ENCODE measurements at regions not wholly inside any gene's neighbourhood (a gene's known extent, or its start where the extent isn't known, plus 50 kb on each side); places are given as distances from the start of the nearest gene placed in this dataset.

DNA sequence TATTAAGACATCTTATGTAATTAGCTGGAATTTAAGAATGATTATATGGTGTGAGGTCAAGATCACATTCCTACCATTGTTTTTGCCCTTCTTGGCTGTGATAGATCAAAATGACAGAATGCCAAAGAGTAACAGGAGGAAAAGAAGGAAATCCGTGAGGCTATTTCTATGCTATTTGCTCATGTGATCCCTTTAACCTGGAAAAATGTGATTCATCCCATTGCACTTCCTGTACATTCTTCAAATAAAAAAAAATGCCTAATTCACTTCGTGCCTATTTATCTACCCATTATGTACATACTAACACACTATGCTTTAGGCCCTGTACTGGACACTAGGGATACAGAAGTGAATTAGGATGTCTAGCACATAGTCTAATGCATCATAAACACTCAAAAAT is 154.1 kb upstream of the PAPPA start:
- no peaks in the 10 kb centered on the region for H3K27me3 ChIP-seq
- DNase-seq (ENCODE audit: low spot score in 2 of 2), result no peak
- H3K36me3 ChIP-seq, result no peaks in the 10 kb centered on the region
- no peak overlapping the region for H3K27ac ChIP-seq
- 76 to 79% methylated on average over 2 of the region's 2 CpGs for WGBS, 2 donors
- H3K9me3 ChIP-seq, result no peaks in the 10 kb centered on the region
- H3K4me3 ChIP-seq, result no peak overlapping the region
- no peaks in the 10 kb centered on the region for H3K4me1 ChIP-seq
- TF ChIP-seq CTCF (IDR thresholded peaks at IDR 0.05) (no peak), POLR2A (IDR thresholded peaks at IDR 0.05) (no peak), EP300 (IDR thresholded peaks at IDR 0.05) (no peak)

DNA sequence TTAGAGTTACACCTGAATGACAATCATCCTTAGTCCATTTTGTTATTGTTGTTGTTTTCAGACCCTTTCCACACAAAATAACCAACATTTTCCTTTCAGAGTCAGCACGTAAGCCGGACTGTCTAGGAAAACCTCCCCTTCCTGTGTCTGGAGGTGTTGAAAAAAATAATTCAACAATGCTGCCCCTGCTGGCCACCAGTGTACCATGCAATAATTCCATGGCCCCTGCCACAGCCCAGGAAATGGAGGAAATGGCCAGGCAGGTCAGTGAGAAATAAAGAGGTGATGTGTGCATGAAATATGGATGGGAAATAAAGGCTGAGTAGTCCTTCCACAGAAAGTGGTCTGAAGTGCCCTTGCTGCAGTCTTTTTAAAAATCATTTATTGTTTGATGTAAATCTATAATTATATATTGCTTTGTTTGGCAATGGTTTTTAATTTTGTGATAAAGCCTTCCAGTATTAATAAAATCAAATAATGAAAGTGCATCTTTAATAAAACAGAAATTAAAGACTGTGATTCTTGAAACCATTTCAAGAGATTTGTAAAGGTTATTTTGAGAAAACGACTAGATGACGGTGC is 152.8 kb upstream of the PAPPA start:
- Histone ChIP-seq H3K27me3 (no peaks in the 10 kb centered on the region), H3K4me3 (no peak overlapping the region), H3K4me1 (no peaks in the 10 kb centered on the region), H3K9me3 (no peaks in the 10 kb centered on the region), H3K27ac (no peak overlapping the region), H3K36me3 (no peaks in the 10 kb centered on the region)
- WGBS, 2 donors, result 68 to 73% methylated on average over 4 of the region's 4 CpGs
- peak in 3 of 5 experiments; percentile 12 to 22 (median 13) for TF ChIP-seq CTCF (IDR thresholded peaks at IDR 0.05)
- no peak for TF ChIP-seq EP300 (IDR thresholded peaks at IDR 0.05)
- TF ChIP-seq POLR2A (IDR thresholded peaks at IDR 0.05), result no peak
- no peak for DNase-seq (ENCODE audit: low spot score in 2 of 2)

DNA sequence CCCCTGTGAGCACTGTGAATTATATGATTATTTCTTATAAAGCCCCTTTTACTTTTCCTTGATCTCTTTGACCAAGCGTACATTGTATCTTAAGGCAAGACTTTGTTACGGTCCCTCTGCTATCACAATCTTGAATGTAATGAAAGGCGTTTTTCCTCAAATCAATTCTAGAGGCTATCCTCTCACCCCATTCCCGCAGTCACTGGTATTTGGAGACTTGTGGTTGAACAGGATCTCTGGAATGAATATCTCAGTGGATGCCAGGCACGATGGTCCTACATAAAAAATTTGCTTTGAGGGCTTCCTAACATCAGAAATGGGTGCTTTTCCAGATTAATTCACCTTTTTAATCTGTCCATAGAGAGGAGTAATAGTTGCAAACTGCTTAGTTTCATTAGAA is 151.4 kb upstream of the PAPPA start:
- Histone ChIP-seq H3K4me1 (no peaks in the 10 kb centered on the region), H3K27ac (no peak overlapping the region), H3K4me3 (no peak overlapping the region), H3K27me3 (no peaks in the 10 kb centered on the region), H3K36me3 (no peaks in the 10 kb centered on the region), H3K9me3 (no peaks in the 10 kb centered on the region)
- TF ChIP-seq POLR2A (IDR thresholded peaks at IDR 0.05) (no peak), EP300 (IDR thresholded peaks at IDR 0.05) (no peak), CTCF (IDR thresholded peaks at IDR 0.05) (no peak)
- no peak for DNase-seq (ENCODE audit: low spot score in 2 of 2)
- WGBS, 2 donors, result 62 to 66% methylated on average over 5 of the region's 5 CpGs

DNA sequence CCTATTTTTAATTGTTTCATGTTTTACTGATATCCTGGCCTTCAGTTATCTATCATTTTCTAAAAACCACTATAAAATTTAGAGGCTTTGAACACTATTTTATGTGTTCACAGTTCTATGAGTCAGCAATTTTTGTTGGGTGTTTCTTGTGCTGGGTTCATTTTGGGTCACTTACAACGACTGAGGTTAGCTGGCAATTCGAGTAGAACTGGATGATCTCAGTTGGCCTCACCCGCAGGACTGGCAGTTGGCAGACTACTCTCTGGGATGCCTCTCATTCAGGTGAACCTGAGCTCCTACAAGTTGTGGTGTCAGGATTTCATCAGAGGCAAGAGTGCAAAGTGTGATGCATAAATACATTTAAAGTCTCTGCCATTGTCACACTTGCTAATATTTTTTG is 151.0 kb upstream of the PAPPA start:
- WGBS, 2 donors, result 58 to 61% methylated on average over 3 of the region's 3 CpGs
- H3K27ac ChIP-seq, result no peak overlapping the region
- H3K27me3 ChIP-seq, result no peaks in the 10 kb centered on the region
- no peaks in the 10 kb centered on the region for H3K9me3 ChIP-seq
- H3K36me3 ChIP-seq, result no peaks in the 10 kb centered on the region
- DNase-seq (ENCODE audit: low spot score in 2 of 2), result no peak
- TF ChIP-seq EP300 (IDR thresholded peaks at IDR 0.05) (no peak), CTCF (IDR thresholded peaks at IDR 0.05) (no peak), POLR2A (IDR thresholded peaks at IDR 0.05) (no peak)
- no peaks in the 10 kb centered on the region for H3K4me1 ChIP-seq
- H3K4me3 ChIP-seq, result no peak overlapping the region

- TF ChIP-seq EP300 (IDR thresholded peaks at IDR 0.05) (no peak), CTCF (IDR thresholded peaks at IDR 0.05) (no peak), POLR2A (IDR thresholded peaks at IDR 0.05) (no peak)
- Histone ChIP-seq H3K36me3 (no peaks in the 10 kb centered on the region), H3K27me3 (no peaks in the 10 kb centered on the region), H3K4me1 (no peaks in the 10 kb centered on the region), H3K9me3 (no peaks in the 10 kb centered on the region), H3K4me3 (no peak overlapping the region), H3K27ac (no peak overlapping the region)
- 68 to 69% methylated on average over 1 of the region's 1 CpG for WGBS, 2 donors
- DNase-seq (ENCODE audit: low spot score in 2 of 2), result no peak
These were observed 150.2 kb upstream of the PAPPA start for GRCh38 chr9:116003397-116003796.

Data from tibial nerve (tissue), 4 donors.